SJSA1 (cell line): ENCODE measurements at regions not wholly inside any gene's neighbourhood (a gene's known extent, or its start where the extent isn't known, plus 50 kb on each side); places are given as distances from the start of the nearest gene placed in this dataset.
"Not testable (repeated sequence)": the region's sequence is repeated elsewhere in the genome, so short reads cannot be mapped to it uniquely, and the experiment has no call there.

Experiments
- DNase-seq, 2 experiments: peaks; one replicate each; pipeline ENCODE4 v3.0.0-alpha.2; 2015 to 2020; ENCODE audit warnings: low spot score in 2 of 2, low read depth in 1 of 2
- H3K27ac ChIP-seq: fragments of 250-450 bp; sonication (Bioruptor Pico); 2 replicates; pipeline ENCODE4 v1.5.1; 2020; ENCODE audit warnings: mild to moderate bottlenecking, moderate library complexity
- H3K27me3 ChIP-seq: fragments of 250-450 bp; sonication (Bioruptor Pico); replicated peaks from 2 replicates; pipeline ENCODE4 v1.5.1; 2020; ENCODE audit warnings: mild to moderate bottlenecking, moderate library complexity
- H3K36me3 ChIP-seq: fragments of 250-450 bp; sonication (Bioruptor Pico); 2 replicates; pipeline ENCODE4 v1.5.1; 2020; ENCODE audit warnings: mild to moderate bottlenecking
- H3K4me1 ChIP-seq: fragments of 250-450 bp; sonication (Bioruptor Pico); replicated peaks from 2 replicates; pipeline ENCODE4 v1.6.1; 2021; ENCODE audit warnings: mild to moderate bottlenecking
- H3K4me3 ChIP-seq: fragments of 250-450 bp; sonication (Bioruptor Pico); 2 replicates; pipeline ENCODE4 v1.5.1; 2020; ENCODE audit warnings: mild to moderate bottlenecking
- H3K9me3 ChIP-seq: fragments of 250-450 bp; sonication (Bioruptor Pico); replicated peaks from 2 replicates; pipeline ENCODE4 v1.5.1; 2020; ENCODE audit warnings: mild to moderate bottlenecking

DNA sequence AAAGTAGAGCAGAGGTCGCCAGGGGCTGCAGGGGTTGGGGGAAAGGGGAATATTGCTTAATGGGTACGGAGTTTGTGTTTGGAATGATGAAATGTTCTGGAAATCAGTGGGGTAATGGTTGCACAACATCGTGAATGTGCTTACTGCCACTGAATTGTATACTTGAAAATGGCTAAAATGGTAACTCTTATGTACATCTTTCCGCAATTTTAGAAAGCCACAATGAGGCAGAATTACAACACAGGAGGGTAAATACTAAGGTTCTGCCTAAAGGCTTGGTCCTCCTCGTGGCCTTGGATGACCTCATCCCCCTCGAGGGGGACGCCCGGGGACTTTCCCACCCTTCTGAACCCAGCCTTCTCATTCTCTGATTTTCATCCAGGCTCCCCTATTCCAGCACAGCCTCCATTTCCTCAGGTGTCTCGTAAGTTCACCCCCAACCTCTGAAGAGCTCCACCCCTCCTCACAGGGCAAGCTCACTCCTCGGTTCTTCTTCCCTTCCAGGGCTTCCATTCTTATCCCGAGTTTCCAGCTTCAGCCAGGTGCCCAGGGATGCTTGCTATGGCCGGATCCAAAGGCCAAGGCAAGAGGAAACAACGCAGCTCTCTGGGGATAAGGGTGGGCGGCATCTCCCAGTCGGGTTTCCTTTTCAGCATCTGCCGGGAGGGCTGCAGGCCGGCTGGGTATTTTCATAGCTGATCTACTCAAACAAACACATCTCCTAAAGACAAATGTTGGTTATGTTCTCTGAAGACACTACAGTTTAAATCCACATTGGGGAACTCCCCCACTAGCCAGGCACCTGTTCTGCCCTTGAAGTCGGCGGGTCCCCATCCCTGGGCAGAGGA lies 71.3 kb upstream of the ACSL1 start:
- Histone ChIP-seq H3K36me3 (no peaks in the 10 kb centered on the region), H3K27ac (no peak overlapping the region), H3K4me1 (no peaks in the 10 kb centered on the region), H3K27me3 (no peaks in the 10 kb centered on the region), H3K9me3 (no peaks in the 10 kb centered on the region), H3K4me3 (no peak overlapping the region)
- DNase-seq = no peak

DNA sequence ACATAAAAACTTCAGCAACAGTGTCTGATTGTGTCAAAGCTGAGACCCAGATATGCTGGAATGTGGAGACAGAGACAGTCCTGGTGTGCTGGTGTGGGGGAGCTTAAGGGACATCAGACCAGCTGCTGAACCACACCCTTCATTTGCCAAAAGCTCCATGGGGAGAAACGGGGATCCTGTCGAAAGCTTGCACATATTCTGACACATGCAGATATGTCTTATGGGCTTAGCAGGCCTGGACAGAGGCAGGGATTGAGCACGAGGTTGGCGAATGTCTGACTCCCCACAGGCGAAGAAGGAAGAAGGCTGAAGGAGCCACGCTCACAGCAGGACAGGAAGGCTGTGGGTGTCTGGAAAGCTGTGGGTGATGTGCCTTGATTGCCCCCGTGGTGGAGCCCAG lies 72.1 kb upstream of the ACSL1 start:
- no peak overlapping the region for H3K4me3 ChIP-seq
- H3K27ac ChIP-seq = no peak overlapping the region

DNA sequence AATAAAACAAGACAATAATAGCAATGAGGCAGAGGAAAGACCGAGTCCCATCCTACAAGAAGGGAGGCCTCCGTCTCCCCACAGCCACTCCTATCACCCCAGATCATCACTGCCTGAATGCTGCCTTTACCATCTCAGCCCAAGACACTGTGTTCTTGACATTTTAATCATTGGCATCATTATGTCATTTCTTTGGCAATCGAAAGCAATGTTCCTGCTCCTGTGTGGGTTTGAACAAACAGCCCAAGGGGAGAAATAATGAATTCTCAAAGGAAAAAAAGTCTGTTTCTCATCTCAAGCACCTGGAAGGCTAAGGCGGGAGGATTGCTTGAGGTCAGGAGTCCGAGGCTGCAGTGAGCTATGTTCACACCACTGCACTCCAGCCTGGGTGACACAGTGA lies 73.0 kb upstream of the ACSL1 start:
- Histone ChIP-seq H3K4me3 (no peak overlapping the region), H3K27me3 (no peaks in the 10 kb centered on the region), H3K4me1 (no peaks in the 10 kb centered on the region), H3K36me3 (no peaks in the 10 kb centered on the region), H3K27ac (no peak overlapping the region), H3K9me3 (no peaks in the 10 kb centered on the region)
- no peak for DNase-seq

More for the DNA sequence above, 72.1 kb upstream of the ACSL1 start:
- Histone ChIP-seq H3K9me3 (no peaks in the 10 kb centered on the region), H3K36me3 (no peaks in the 10 kb centered on the region), H3K27me3 (no peaks in the 10 kb centered on the region), H3K4me1 (no peaks in the 10 kb centered on the region)
- DNase-seq = no peak

DNA sequence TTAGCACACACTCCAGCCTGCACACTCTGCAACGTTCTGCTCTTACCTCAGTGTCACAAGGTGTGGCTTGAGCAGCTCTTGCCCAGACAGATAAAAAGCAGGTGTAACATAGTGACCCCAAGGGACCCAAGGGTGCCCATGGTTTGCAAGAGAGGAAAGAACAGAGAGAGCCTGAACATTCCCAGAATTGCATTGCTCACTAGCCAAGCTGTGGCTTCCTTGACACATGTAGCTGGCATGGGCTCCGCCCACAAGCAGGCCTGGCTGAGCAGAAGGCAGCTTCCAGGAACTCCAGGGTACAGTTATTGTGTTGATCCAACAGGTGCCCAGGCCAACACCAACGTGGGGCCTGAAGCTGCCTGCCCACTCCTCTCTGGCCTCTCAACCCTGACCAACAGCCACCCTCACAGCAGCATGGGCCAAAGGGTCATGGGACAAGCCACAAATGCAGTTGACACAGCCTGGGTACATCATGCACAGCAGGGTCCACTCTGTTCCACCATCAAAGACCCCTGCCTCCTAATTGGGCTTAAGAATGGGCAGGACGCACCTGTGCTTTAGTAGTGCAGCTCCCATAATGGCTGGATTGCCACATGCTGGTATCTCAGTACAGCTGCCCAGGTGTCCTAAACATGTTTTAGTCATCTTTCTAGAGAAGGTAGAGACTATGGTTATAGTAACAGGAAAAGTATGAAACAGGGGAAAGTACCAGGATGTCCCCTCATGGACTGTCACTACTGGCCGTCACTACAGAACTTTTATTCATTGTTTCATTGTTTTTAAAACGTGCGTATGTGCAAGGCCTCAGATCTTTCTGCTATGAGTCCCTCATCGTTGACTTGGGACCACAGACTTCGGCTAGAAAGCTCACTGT lies 73.7 kb upstream of the ACSL1 start:
- H3K36me3 ChIP-seq = no peaks in the 10 kb centered on the region
- DNase-seq = no peak
- no peaks in the 10 kb centered on the region for H3K27me3 ChIP-seq
- no peaks in the 10 kb centered on the region for H3K4me1 ChIP-seq
- H3K9me3 ChIP-seq = no peaks in the 10 kb centered on the region
- no peak overlapping the region for H3K4me3 ChIP-seq
- no peak overlapping the region for H3K27ac ChIP-seq

DNA sequence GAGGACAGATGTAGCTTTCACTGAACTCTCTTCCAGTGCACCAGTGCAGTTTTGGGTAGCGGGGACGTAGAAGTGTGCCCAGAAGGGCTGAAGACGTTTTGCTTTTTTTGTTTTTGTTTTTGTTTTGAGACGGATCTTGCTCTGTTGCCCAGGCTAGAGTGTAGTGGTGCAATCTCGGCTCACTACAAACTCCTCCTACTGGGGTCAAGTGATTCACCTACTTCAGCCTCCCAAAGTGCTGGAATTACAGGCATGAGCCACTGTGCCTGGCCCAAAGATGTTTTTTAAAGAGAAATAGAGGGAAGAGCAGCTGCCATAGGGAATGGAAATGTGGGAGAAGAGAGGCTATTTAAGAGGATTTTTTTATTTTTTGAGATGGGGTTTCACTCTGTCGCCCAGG lies 74.4 kb upstream of the ACSL1 start:
- H3K4me1 ChIP-seq = no peaks in the 10 kb centered on the region
- no peak overlapping the region for H3K4me3 ChIP-seq
- DNase-seq = no peak
- H3K36me3 ChIP-seq = no peaks in the 10 kb centered on the region
- no peak overlapping the region for H3K27ac ChIP-seq
- no peaks in the 10 kb centered on the region for H3K9me3 ChIP-seq
- H3K27me3 ChIP-seq = no peaks in the 10 kb centered on the region

DNA sequence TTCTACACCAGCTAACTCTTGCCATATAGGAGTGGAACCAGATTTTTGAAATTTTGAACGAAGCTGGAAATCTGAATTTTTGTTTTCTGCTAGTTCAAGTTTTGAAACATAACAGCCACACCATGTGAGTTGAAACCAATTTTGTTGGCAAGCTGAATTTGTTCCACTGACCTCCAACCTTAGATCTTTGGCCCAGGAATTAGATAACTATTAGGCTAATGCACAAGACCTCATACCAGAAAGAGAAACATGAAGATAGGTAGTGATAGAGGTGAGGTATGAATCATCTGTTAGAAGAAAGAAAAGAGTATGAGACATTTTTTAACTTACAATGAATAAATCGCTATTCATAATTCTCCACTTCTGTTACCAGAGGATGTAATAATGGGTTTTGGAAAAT lies 76.8 kb upstream of the ACSL1 start:
- no peaks in the 10 kb centered on the region for H3K36me3 ChIP-seq
- no peak for DNase-seq
- H3K9me3 ChIP-seq = no peaks in the 10 kb centered on the region
- no peak overlapping the region for H3K27ac ChIP-seq
- H3K4me1 ChIP-seq = no peaks in the 10 kb centered on the region
- H3K4me3 ChIP-seq = no peak overlapping the region
- H3K27me3 ChIP-seq = no peaks in the 10 kb centered on the region

DNA sequence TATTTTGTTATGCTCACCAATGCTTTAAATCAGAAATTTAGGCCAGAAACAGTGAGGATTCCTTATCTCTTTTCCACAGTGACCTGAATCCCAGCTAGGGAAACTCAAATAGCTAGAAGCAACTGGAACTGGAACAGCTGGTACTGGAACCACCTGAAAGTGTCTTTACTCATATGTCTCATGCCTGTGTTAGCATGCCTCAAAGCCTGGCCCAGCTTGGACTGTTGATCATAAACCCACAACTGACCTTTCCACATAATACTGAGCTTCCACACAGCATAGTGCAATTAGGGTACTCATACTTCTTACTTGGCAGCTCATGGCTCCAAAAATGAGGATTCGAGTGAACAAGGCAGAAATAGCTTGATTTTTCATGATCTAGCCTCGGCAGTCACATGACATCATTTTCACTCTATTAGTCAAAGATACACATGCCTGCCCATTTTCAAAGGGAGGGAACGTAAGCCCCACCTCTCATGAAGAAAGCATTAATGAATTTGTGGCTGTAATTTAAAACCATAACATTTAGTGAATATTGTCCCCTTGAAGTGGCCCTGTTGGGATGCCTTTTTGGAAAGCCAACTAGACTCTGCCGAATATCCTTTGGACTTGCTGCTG lies 80.8 kb upstream of the ACSL1 start:
- no peak overlapping the region for H3K27ac ChIP-seq
- H3K4me1 ChIP-seq = no peaks in the 10 kb centered on the region
- DNase-seq = no peak
- H3K4me3 ChIP-seq = no peak overlapping the region
- H3K27me3 ChIP-seq = no peaks in the 10 kb centered on the region
- no peaks in the 10 kb centered on the region for H3K9me3 ChIP-seq
- H3K36me3 ChIP-seq = no peaks in the 10 kb centered on the region

DNA sequence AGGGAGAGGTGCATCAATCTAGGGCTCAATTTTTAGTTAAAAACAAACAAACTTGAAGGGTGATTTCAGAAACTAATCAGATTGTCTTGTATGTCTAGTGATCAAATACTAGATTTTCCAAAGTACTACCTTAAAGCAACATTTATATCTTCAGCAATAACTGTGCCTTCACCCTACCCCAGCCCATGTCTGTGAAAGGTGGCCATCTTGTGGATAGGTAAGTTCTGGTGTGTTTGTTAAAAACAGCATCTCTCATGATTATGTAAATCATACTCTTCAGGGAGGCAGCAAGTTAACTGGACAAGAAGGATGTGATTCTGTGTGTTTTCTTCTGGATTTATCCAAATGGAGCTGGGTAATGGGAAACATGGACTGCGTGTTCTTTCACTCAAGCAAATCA lies 81.4 kb upstream of the ACSL1 start:
- Histone ChIP-seq H3K36me3 (no peaks in the 10 kb centered on the region), H3K27ac (no peak overlapping the region), H3K9me3 (peaks cover under 1% of the 10 kb centered on the region; the same call in 1 of the 2 replicates), H3K4me1 (no peaks in the 10 kb centered on the region), H3K4me3 (no peak overlapping the region), H3K27me3 (no peaks in the 10 kb centered on the region)
- no peak for DNase-seq

DNA sequence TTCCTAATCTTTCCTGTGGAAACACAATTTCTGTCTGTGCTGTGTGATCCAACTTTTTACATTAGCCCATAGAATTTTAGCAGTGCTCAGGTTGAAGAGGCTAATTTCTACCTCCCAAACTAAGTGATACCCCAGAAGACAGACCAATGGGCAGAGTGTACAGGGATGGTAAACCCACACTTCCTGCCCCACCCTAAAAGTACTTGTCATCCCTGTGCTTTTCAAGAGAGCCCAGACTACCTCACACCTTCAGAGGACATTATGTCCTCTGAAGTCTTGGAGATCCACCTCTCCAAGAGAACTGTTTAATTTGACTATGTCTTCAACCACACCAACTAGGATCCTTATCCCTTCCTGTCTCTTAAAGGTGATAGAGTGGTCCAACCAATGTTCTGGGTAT lies 82.0 kb upstream of the ACSL1 start:
- Histone ChIP-seq H3K4me1 (no peaks in the 10 kb centered on the region), H3K36me3 (no peaks in the 10 kb centered on the region), H3K9me3 (peaks cover 6% of the 10 kb centered on the region; the same call in 1 of the 2 replicates), H3K27ac (no peak overlapping the region), H3K27me3 (no peaks in the 10 kb centered on the region), H3K4me3 (no peak overlapping the region)
- DNase-seq = no peak

DNA sequence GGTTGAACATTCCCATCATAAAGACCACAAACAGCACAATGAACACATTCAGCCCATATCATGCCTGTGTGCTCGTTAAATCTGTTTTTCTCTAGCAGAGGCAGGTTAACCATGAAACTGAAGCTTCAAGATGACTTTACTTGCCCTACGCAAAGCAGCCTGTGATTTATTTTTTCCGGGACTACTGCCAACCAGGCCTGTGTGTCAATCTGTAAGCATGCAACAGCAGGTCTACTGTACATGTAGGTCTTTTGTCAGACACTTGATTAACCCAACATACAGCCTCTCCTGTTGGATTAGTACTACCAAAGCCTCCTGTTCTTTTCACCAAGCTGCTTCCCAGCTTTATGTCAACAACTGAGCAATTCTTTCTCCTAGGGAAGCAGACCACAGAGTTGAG lies 85.5 kb upstream of the ACSL1 start:
- Histone ChIP-seq H3K27ac (no peak overlapping the region), H3K4me1 (no peaks in the 10 kb centered on the region), H3K36me3 (no peaks in the 10 kb centered on the region), H3K27me3 (no peaks in the 10 kb centered on the region), H3K4me3 (no peak overlapping the region), H3K9me3 (peaks cover 7% of the 10 kb centered on the region; the same call in 1 of the 2 replicates)
- DNase-seq = no peak

DNA sequence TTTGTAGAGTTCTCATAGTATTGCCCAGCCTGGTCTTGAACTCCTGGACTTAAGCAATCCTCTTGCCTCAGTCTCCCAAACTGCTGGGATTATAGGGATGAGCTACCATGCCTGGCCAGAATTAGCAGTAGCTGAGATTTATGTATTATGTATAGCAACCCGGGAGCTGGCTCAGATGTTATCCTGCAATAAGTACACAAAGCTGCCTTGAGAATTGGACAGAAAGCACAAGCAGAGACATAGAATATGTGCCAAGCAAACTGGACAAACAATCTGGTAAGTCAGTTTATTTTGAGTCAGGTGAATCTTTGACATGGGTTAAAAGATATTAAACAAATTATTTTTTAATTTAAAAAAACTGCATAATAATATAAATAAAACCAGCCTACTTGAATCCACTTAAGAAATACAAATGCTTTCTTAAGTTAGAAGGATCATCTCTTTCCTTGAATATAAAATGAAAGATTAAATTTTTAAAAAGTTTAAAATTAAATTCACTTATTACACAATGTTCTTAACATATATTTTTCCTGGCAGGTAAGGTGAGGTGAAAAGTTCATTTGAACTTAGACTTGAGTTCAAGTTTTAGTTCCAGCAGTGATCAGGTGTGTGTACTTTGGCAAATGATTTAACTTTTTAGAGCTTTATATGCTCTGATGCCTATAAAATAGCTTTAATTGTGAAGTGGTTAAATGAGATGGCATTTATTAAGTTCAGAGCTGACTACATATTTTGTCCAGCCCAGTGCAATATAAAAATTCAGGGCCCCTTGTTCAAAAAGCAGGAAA lies 87.8 kb upstream of the ACSL1 start:
- Histone ChIP-seq H3K36me3 (no peaks in the 10 kb centered on the region), H3K9me3 (peaks cover 7% of the 10 kb centered on the region; the same call in 1 of the 2 replicates), H3K27me3 (no peaks in the 10 kb centered on the region), H3K4me1 (no peaks in the 10 kb centered on the region), H3K4me3 (no peak overlapping the region), H3K27ac (no peak overlapping the region)
- DNase-seq = no peak

DNA sequence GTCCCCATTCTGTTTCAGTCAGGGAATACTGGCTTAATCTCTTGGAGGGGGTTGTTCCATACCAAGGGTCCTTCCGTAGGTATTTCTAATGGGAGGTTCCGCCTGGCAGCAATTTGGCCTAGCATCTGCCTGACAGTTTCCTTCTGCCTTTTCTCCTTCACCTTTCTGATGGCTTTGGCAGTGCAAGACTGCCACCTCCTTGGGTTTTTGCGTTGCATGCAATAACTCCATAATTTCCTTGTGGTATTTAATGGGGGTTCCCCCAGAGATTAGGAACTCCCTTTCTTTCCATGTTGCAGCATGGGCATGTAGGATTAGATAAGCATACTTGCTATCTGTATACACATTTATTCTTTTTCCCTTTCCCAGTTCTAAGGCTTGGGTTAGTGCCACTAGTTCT lies 93.0 kb upstream of the ACSL1 start:
- not testable (repeated sequence) for DNase-seq, H3K4me3 ChIP-seq, H3K9me3 ChIP-seq

DNA sequence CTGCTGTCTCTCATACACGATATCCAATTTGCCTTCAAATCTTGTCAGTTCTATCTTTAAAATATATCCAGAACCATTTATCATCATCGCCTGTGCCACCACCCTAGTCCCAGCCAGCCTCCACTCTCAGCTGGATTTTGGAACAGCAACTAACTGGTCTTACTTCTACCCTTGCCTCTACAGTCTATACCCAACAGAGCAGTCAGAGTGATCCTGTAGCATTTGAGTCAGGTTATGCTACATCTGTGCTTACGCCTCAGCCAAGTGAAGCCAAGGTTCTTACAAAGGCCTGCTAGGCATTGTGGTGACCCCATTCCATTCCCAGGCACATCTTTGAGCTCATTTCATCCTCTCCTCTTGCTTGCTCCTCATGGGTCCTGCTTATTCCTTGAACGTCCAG lies 95.7 kb upstream of the ACSL1 start:
- DNase-seq = no peak

More for the DNA sequence above, 93.0 kb upstream of the ACSL1 start:
- H3K27ac ChIP-seq, H3K36me3 ChIP-seq, H3K4me1 ChIP-seq, H3K27me3 ChIP-seq: not testable (repeated sequence)

More for the DNA sequence above, 95.7 kb upstream of the ACSL1 start:
- Histone ChIP-seq H3K27ac (no peak overlapping the region), H3K27me3 (no peaks in the 10 kb centered on the region), H3K36me3 (no peaks in the 10 kb centered on the region), H3K4me1 (no peaks in the 10 kb centered on the region), H3K4me3 (no peak overlapping the region), H3K9me3 (no peaks in the 10 kb centered on the region)
